HG02798 (cell line): ENCODE measurements at regions not wholly inside any gene's neighbourhood (a gene's known extent, or its start where the extent isn't known, plus 50 kb on each side); places are given as distances from the start of the nearest gene placed in this dataset.
"Not testable (repeated sequence)": the region's sequence is repeated elsewhere in the genome, so short reads cannot be mapped to it uniquely, and the experiment has no call there.

Experiments
- ATAC-seq: cut with Tn5 transposase; IDR thresholded peaks from one replicate; pipeline ENCODE4 v1.9.1; 2021; ENCODE audit warnings: mild to moderate bottlenecking; ENCODE audit not compliant: unreplicated experiment, poor library complexity

DNA sequence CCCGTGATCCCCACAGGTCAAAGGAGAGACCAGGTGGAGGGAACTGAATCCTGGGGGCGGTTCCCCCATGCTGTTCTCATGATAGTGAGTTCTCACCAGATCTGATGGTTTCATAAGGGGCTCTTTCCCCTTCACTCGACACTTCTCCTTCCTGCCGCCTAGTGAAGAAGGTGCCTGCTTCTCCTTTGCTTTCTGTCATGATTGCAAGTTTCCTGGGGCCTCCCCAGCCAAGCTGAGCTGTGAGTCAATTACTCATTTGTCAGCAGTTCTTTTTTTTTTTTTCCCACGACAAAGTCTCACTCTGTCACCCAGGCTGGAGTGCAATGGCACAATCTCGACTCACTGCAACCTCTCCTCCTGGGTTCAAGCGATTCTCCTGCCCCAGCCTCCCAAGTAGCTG lies 1530.4 kb downstream of the BRD1 start:
- ATAC-seq, result no peak

DNA sequence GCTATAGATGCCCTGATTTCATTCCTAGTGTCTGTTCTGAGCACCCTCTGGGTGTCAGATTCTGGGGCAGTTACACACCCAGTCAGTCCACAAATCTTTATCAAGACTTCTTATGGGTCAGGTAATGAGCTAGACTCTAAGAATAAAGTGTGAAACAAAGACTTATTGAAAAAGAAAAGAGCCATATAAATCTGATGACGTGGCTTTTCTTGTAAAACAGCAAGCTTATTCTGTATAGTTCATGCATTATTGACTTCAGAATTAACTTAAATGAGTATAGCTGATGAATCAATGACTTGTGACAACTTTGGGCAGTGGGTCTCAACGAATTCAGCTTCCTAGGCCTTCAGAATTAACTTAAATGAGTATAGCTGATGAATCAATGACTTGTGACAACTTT lies 1527.5 kb downstream of the TBC1D22A start:
- not testable (repeated sequence) for ATAC-seq

DNA sequence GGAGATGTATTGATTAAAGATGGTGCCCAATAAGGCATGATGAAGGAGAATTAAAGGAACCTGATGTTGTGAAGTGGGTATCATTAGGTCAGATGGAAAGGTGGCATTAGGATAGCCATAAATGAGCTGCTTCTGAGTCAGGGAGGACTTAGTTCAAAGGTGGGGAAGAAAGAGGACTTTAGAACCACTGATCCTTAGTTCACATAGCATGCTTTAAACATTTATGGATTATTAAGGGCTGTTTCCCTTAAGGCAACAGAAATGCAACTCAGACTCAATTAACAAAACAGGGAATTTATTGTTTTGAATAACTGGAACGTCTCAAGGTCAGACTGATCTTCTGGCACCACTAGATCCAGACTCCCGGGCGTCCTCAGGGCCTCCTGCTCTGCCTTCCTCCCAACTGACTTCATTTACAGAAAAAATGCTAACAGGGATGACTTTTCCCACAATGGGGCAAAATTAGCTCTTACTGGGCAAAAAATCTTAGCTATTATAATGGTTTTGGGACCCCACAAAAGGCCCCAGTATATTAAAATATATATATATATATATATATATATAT lies 1526.0 kb downstream of the TBC1D22A start:
- no peak for ATAC-seq

DNA sequence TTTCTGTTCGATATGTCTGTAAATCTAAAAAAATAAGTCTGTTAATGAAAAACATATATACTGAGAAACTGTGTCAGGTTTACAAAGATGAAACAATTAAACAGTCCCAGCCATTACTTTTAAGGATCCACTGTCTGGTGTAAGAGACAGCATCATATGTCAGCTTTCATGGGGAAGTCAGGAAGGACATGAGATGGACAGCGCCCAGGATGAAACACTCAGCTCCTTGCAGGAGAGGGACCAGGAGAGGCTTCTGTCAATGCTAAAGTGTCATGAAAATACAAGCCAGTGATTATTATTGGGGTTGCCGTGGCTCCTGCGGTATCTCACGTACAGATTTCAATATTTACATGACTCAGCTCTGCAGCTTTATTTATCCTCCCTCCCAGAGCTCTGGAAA lies 1524.6 kb downstream of the TBC1D22A start:
- ATAC-seq, result no peak

DNA sequence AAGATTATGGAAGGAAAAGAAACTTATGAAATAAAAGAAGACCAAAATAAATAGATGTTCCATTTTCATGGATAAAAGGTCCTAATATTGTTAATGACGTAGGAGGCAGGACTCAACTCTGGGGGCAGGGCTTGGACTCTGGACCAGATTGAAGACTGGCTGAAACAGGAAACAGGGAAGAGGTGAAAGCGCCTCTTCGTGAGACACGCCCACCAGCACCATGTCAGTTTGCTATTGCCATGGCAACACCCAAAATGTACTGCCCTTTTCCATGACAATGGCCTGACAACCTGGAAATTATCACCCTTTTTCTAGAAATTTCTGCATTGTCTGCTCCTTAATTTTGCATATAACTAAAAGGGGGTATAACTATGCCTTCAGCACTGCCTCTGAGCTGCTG lies 1522.2 kb downstream of the TBC1D22A start:
- no peak for ATAC-seq

DNA sequence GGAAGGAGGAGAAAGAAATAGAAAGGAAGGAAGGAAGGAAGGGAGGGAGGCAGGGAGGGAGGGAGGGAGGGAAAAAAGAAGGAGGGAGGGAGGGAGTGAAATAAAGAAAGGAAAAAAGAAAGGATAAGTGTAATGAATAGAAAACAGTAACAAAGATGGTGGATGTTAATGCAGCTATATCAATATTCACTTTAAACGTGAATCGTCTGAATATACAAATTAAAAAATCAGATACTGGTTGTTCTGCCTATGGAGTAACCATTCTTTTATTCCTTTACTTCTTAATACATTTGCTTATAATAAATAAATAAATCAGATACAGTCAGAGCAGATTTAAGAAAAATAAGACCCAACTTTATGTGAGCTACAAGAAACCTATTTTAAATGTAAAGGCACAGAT lies 1520.4 kb downstream of the TBC1D22A start:
- ATAC-seq, result no peak

DNA sequence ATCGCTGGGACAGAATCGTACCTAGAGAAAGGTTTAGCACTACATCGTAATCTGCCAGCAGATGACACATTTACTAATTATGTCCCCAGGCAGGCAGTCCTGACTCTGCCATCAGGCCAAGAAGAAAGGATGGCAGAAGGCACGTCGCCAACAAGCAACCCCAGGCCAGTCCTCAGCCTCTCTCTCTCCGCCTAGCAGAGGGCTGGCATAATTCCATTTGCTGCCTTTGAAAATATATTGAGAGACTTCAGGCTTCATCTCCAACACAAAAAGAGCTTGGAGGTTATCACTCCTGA lies 1517.0 kb downstream of the TBC1D22A start:
- ATAC-seq, result no peak

DNA sequence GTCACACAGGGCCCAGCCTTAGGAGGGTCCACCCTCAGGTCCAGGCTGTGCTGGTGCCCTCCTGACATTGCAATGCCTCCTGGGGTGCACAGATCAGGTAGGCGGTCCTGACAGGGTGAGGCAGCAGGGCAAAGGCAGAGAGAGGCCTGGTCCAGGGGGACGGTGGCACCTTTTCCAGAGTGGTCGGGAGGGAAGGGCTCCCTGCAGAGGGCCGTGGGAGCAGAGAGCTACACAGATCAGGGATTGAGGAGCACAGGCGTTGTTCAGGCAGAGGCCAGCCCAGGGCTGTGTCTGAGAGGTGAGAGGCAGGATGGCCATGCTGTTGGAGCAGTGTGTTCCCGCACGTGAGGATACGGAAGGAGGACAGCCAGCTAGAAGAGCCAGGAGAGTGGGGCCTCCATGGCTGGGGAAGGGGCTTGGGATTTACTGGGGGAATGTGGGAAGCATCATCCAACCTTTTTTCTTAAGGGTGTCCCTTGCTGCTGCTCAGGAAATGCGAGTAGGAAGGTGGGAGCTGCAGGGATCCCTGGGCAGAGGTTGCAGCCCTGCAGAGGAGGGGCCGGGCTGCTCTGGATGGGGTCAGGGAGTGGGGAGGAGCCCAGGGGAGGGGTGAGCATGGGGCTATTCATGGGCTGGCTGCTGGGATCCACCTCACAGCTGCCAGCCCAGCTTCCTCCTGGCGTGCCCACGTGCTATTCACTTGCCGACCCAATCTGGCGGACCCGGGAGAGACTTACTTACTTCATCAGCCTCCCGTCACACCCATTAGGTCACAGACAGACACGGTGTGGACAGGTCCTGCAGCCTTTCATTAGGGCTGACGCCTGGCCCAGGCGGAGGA lies 1516.4 kb downstream of the TBC1D22A start:
- ATAC-seq, result no peak

DNA sequence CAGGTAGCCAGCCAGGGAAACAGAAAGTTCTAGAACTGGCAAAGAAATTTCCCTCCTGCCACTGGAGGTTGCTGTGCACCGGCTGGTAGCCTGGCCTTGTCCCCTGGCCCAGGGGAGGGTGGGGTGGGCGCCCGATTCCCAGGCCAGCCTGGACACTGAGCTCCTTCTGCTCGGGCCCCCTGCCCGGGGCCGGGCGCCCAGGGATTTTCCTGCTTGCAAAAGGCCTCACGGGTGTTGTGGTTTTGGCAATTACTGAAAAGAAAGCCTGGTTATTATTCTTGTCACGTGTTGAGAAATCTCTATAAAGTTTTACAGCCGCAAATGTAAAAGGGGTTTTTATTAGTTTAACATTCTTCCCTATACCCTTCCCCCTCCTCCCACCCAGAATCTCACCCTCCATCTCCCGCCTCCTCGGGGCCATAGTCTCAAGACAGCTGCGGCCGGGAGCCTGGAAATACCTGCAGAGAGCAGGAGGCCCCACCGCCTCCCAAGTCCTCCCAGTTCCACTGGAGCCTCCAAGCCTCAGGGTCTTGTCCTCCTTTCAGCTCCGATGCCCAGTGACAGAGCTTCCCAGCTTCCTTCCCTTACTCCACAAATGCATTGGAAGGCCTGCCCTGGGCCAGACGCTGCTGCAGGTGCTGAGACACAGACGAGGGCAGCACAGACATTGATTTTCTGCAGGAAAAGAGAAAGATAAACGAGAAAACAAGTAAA lies 1515.6 kb downstream of the TBC1D22A start:
- ATAC-seq, result no peak

DNA sequence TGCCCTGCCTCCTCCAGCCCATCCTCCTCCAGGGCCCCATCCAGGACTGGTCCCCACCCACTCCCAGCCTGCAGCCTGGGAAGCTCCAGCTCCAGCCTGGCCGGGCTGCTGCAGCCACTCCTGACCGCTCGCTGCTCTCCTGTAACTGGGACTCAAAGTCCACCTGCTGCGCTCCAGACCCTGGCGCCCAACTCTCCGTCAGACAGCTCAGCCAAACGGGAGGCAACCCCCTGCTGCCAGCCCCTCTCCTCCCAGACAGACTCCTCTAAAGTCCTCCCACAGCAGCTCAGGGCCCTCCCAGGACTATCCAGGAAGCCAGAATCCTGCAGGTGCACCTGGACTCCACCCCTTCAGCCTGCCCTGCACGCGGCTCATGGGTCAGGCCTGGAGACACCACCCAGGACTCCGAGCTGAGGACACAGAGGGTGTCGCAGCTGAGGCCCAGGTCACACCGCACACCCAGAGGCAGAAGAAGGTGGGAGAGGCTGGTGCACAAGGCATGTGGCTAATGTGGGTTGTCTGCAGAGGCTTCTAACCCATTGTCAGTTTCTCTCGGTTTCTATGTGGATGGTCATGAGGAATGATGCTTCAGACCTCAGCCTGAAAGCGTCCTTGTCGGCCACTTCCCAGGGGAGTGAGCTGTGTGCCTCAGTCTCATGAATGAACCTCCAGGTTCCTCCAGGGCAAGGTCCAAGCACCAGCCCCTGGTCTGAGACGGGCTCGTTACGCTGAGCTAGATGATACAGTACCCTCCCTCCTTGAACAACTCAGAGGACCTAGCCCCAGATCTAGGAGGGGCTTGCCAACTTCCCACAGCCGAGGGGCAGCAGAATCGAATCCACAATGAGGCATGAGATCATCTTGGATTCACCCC lies 1514.8 kb downstream of the TBC1D22A start:
- ATAC-seq, result no peak

DNA sequence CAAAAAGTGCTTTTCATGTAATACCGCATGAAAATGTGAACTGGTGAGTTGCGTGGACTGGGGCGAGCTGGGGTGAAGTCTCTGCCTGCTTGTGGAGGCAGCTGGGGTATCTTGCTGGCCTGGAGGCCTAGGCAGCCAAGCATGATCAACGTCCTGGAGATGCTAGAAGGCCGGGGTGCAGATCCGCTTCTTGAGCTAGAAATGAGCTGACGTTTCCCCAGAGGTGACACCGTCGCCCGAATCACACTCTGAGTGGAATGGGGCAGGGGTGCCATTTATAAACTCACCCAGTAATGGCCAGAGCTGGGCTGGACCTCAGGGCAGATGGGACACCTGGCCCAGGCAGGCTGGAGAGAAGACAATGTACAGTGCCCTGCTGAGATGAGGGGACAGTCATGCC lies 1513.0 kb downstream of the TBC1D22A start:
- ATAC-seq, result no peak

DNA sequence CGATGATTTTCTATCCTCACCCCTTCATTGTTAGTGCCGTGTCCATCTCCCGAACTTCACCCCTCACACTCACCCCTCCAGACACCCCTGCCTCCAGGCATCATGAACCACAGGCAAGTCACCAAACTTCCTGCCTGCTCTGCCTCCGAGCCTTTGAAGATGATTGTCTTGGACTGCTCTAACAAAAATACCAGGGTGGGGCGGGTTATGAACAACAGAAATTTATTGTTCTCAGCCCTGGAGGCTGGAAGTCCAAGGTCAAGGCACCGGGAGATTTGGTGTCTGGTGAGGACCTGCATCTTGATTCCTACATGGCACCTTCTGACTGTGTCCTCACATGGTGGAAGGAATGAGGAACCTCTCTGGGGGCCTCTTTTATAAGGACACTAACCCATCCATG lies 1508.3 kb downstream of the TBC1D22A start:
- no peak for ATAC-seq

DNA sequence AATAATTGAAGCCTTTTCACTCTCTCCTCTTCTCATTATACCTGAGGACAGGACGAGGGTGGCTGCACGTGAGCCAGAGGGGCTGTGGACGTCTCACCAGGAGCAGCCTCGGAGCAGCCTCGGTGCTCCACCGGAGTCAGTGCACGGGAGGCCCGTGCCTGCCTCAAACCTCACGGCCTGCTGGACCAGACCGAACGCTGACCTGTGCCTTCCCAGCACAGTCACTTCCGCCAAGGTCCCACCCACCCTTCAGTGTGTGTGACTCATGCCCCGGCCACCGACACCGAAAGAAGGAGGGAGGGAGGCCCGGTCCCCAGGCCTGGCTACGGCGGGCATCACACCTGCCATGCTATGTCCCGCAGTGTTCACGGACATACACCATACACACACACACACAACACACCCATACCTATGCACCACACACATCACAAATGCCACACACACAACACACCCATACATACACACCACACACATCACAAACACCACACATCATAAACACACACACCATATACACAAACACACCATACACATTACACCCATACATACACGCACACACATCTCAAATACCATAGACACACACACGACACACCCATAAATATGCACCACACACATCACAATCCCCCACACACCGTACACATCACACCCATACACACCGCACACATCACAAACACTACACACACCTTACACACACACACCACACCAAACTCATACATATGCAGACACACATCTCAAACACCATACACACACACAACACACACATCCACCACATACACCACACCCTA lies 1506.5 kb downstream of the TBC1D22A start:
- ATAC-seq, result no peak

DNA sequence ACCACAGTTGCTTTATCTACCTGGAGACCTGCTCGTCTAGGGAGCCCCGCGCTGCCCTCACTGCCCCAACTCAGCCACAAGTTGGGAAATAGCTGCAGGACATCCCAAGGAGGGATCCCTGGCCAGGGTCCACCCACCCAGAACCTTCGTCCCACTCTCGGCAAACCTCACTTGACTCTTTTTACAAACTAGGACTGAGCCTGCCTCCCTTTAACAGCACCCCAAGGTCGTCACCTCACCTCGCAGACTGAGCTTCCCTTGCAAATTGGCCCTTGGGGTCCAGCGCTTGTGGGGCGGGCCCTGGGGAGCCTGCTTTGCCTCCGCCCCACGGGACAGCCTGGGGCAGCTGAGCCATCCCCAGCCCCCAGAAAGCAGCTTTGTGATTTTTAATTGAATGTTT lies 1505.8 kb downstream of the TBC1D22A start:
- ATAC-seq, result no peak

DNA sequence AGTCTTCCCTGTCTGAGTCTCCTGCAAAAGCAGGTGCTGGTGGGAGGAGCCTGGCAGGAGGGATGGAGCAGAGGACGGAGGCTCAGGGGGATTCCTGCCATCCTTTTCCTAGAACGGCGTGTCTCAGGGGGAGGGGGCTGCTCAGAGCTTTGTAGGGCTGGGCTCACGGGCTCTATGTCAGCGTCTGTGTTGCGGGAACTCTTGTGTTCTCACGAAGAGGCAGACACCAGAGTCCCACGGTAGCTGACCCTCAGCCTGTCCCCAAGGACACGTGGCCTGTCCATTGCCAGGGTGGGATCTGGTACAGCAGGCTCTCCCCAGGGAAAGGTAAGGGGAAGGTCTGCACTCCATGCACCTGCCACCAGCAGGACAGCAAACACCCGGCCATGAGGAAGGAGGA lies 1505.2 kb downstream of the TBC1D22A start:
- ATAC-seq, result no peak

DNA sequence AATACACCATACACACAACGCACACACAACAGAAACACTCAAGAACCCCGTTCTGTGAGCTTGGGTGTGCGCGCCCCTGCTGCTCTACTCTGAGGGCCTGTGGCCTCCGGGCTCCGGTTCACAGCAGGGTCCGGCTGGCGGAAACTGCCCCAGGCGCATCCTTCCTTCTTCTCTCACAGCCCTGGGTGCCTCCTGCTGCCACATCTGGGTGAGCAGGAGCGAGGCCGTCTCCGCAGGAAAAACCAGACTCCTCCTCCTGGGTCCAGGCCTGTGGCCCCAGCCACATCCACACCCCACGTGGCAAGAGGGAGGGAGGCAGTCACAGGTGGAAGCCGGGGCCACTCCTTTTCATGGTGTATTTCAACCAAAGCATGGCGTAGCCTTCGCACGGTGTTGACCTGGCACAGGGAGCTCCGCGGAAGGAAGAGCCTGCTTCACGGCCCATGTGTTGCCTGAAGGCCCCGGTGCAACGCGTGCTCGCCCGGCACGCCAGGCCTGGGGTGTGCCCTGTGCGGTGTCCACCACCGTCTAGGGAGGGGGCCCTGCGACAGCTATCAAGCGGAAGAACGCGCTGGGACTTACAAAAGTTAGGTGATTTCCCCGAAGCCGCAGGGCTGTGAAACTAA lies 1502.7 kb downstream of the TBC1D22A start:
- ATAC-seq, result no peak

DNA sequence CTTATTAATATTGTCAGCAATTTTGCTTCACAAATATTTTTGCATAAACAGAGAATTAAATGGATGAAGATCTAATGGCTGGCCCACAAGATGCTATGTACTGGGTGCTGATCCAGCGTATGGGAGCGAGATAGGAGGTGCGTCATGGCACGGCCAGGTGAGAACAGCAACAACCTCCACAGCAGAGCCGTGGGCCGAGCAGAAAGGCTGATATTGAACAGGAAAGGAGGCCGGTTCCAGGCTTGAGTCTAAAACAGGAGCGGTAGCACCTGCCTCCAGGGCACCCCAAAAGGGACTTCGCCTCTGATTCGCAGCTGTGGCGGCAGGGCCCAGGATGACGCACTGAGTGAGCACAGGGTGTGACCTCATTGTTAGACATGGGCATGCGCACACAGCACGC lies 1502.1 kb downstream of the TBC1D22A start:
- ATAC-seq, result no peak

DNA sequence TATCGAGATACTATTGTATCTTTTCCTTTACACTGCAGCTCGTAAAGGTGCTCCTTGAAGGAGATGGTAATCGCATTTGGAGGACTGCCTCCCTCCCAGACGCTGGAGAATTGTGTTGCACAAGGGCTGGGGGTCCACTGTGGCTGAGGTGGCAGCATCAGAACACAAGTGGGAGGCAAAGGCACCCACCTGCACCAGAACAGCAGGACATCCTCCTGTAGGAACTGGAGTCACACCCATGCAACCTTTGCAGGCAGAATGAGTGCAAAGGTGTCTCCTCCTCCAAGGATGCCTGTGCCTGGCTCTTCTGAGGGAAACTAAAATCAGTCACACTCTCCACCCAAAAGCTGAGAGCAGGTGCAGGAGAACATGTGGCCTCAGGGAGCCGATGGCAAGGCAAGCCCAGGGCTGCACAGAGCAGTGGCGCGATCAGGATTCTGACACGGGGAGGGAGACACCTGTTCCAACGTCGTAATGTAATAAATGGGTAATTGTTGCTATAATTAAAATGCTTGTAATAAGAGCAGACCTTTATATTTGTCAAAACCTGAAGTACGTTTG lies 1501.4 kb downstream of the TBC1D22A start:
- ATAC-seq, result no peak

DNA sequence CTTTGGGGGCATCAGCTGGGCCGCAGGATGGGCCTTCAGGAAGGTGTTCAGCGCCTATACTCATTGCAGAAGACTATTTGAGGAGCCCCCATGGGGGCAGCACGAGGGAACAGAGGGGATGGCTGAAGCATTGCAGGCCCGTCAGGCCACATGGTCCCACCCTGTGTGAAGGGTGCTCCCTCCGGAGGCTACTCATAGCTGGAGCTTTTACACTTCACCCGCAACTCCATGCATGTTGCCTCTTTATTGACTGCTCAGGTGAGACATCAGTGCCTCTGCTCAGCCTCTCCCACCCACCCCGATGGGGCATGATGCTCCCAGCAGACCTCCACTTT lies 1500.9 kb downstream of the TBC1D22A start:
- no peak for ATAC-seq
